ENCODE measurements at regions not wholly inside any gene's neighbourhood (a gene's known extent, or its start where the extent isn't known, plus 50 kb on each side); places are given as distances from the start of the nearest gene placed in this dataset.

DNA sequence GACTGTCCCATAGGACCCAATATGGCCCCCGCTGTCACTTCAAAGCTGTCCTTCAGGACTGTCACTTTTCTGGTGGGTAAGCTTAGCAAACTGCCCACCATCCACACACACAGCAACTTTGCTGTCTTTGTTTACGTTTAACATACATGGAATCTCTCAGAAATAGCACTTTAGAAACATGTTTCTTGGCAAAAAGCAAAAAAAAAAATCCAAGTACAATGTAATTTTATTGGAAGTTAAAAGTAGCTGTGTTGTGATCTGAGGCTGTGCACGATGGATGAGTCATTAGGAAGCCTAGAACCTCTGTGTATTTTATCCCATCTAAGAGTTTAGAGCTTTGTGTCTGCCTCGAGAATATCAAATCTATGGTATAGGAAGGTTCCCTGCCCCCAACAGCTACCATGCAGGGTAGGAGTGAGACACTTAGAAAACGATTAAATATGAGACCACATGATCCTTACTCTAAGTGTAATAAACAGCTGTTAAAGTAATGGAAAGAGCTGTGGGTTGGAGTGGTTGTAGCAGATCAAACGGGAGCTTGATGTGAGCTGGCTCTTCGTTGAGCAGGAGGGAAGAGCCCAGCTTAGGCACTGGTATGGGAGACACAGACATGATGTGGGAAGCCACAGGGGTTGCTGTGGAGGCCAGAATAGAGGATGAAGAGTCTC, 119.5 kb downstream of the PLEKHG1 start:
- TF ChIP-seq, protein P1, sequence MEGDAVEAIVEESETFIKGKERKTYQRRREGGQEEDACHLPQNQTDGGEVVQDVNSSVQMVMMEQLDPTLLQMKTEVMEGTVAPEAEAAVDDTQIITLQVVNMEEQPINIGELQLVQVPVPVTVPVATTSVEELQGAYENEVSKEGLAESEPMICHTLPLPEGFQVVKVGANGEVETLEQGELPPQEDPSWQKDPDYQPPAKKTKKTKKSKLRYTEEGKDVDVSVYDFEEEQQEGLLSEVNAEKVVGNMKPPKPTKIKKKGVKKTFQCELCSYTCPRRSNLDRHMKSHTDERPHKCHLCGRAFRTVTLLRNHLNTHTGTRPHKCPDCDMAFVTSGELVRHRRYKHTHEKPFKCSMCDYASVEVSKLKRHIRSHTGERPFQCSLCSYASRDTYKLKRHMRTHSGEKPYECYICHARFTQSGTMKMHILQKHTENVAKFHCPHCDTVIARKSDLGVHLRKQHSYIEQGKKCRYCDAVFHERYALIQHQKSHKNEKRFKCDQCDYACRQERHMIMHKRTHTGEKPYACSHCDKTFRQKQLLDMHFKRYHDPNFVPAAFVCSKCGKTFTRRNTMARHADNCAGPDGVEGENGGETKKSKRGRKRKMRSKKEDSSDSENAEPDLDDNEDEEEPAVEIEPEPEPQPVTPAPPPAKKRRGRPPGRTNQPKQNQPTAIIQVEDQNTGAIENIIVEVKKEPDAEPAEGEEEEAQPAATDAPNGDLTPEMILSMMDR (IDR thresholded peaks at IDR 0.05; ENCODE audit: control extremely low read depth in 1 of 3, insufficient read depth in 1 of 3, low read depth in 1 of 3, low read length in 3 of 3): no peak
- TF ChIP-seq RAD21 (IDR thresholded peaks at IDR 0.05 in 1 of 2, conservative IDR thresholded peaks at IDR 0.05 in 1 of 2; ENCODE audit: low read depth in 2 of 2, low read length in 2 of 2): no peak
- no peak for TF ChIP-seq JUN (IDR thresholded peaks at IDR 0.05; ENCODE audit: low read depth, low read length)
- no peak for TF ChIP-seq YY1 (IDR thresholded peaks at IDR 0.05; ENCODE audit: low read depth, low read length)
- no peak for TF ChIP-seq EGR1 (IDR thresholded peaks at IDR 0.05; ENCODE audit: borderline replicate concordance, low read depth, low read length)
- no peak for TF ChIP-seq SIRT6 (IDR thresholded peaks at IDR 0.05; ENCODE audit: low read length)
- no peak for TF ChIP-seq RNF2 (IDR thresholded peaks at IDR 0.05; ENCODE audit: borderline replicate concordance, low read depth, low read length, missing control alignments, poor library complexity, severe bottlenecking)
- TF ChIP-seq TAF1 (IDR thresholded peaks at IDR 0.05; ENCODE audit: low read depth, low read length): no peak
- no peak for TF ChIP-seq MAFK (IDR thresholded peaks at IDR 0.05; ENCODE audit: low read depth, low read length)
- no peak for TF ChIP-seq CHD2 (IDR thresholded peaks at IDR 0.05; ENCODE audit: low read length)
- no peak for TF ChIP-seq BRCA1 (IDR thresholded peaks at IDR 0.05; ENCODE audit: low read depth, low read length)
- no peak for TF ChIP-seq SIN3A (conservative IDR thresholded peaks at IDR 0.05 in 1 of 2, IDR thresholded peaks at IDR 0.05 in 1 of 2; ENCODE audit: low read depth in 1 of 2, low read length in 2 of 2)

Measured in H1 (cell line).